ENCODE measurements at regions not wholly inside any gene's neighbourhood (a gene's known extent, or its start where the extent isn't known, plus 50 kb on each side); places are given as distances from the start of the nearest gene placed in this dataset.

DNA sequence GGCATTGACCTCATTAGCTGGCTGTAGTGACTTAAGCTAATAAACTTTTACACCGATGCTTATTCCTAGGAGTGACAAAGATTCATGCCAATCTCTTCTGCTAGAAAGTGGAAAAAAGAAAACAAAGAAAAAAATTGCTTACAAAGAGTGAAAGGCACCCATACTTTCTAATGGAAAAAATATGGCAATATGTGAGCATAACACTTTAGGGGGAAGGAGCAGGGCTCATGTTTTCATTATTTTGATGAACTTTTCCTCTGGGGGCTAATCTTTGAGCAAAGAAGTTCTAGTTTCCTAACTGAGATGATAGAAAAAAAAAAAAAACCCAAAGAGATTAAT lies 94.8 kb upstream of the THRB start:
- no peak for TF ChIP-seq ZFX (IDR thresholded peaks at IDR 0.05)
- TF ChIP-seq, protein P1, sequence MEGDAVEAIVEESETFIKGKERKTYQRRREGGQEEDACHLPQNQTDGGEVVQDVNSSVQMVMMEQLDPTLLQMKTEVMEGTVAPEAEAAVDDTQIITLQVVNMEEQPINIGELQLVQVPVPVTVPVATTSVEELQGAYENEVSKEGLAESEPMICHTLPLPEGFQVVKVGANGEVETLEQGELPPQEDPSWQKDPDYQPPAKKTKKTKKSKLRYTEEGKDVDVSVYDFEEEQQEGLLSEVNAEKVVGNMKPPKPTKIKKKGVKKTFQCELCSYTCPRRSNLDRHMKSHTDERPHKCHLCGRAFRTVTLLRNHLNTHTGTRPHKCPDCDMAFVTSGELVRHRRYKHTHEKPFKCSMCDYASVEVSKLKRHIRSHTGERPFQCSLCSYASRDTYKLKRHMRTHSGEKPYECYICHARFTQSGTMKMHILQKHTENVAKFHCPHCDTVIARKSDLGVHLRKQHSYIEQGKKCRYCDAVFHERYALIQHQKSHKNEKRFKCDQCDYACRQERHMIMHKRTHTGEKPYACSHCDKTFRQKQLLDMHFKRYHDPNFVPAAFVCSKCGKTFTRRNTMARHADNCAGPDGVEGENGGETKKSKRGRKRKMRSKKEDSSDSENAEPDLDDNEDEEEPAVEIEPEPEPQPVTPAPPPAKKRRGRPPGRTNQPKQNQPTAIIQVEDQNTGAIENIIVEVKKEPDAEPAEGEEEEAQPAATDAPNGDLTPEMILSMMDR (conservative IDR thresholded peaks at IDR 0.05) = no peak

DNA sequence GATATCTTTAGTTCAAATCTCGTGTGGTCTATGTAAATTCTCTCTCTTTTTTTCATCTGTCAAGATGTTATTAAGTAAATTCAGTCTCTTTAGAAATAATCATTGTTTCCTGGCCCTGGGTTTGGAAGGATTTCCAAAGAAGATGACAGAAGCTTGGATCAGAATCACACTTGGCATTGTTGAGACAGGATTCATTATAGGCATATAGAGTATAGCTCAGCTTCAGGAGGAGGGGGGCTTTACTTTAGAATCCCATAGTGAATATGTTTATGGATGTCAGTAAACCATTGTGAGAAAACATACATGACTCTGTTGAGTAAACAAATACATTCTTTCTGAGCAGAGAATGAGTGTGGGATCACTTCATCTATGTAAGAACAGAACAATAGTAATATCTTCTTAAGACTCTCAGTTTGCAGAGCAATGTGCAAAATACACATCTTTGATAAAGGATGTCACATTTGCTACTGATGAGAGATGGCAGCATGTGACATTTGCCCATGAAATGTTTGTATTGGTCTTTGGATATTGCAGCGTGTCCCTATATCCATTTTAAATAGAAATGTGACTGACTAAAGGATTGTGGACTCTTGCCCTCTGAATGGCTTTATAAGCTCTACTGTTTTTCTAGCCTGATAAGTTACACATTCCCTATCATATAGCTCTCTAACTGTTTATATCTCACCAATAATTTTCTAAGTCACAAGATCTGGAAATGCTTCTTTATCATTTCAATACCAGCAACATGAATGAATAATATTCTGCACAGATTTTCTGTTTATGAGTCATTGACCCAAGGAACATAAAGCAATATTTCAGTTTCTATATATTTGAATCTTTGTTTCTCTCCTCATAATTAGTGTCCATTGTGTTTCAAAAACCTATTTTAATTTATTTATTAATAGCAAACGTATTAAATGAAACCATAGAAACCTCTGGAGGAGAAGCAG lies 95.6 kb upstream of the THRB start:
- no peak for TF ChIP-seq ZFX (IDR thresholded peaks at IDR 0.05)
- TF ChIP-seq, protein P1 (conservative IDR thresholded peaks at IDR 0.05) = no peak
- no peak overlapping the region for H3K27ac ChIP-seq

More for the DNA sequence above, 94.8 kb upstream of the THRB start:
- H3K27ac ChIP-seq = no peak overlapping the region

DNA sequence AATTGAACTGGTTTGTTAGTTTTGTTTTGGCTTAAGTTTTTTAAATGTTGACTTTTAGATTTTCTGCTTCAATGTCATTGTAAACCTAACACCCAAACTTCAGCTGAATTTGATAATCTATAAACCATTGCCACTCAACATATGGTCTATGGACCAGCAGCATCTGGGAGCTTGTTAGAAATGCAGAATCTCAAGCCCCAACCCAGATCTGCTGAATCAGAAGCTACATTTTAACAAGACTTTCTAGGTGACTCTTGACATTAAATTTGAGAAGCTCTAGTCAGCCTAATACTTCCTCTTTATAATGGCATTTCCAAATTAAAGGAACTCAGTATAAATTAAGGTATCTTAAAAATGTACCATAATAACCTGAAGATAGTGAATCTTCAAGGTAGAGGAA lies 96.5 kb upstream of the THRB start:
- TF ChIP-seq ZFX (IDR thresholded peaks at IDR 0.05) = no peak
- TF ChIP-seq, protein P1 (conservative IDR thresholded peaks at IDR 0.05) = no peak
- H3K27ac ChIP-seq = no peak overlapping the region

DNA sequence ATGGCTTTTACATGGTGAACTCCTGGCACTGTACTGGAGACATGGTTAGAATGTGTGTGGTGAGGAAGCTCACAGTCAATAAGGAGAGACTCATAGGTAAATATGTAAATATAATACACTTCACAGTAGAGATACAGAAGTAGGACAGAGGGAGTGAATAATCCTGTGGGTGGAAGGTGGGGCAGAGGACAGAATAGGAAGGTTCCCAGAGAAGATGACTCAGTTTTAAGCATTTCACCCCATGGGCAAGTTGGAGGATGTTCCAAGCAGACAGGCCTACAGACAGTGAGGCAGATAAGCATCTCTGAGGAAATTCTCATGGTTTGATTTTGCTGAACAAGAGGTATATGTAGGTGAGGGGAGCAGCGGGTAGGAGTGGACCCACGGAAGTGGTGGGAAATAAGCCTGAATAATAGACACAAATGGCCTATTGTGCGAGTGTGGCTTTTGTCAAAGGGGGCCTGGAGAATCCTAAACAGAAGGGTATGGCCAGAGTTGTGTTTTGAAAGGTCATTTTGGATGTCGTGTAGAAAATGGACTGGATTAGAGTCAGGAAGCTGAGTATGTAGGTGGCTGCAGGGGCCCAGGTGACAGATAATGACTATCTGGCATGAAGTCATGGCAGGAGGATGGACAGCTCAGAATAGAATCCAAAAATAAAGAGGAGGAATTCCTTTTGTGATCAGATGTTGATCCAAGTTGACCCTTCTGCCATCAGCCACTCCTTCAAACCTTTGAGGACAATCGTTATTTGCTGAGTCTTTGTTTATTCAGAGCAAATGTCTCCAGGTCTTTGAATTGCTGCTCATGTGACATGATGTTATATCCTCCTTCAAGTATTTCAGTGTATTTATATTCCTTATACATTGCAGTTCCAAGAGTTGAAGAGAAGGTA lies 97.3 kb upstream of the THRB start:
- H3K27ac ChIP-seq = peak overlapping the region; percentile 8; the same call in 1 of the 2 replicates
- TF ChIP-seq, protein P1 (conservative IDR thresholded peaks at IDR 0.05) = no peak
- TF ChIP-seq ZFX (IDR thresholded peaks at IDR 0.05) = no peak

DNA sequence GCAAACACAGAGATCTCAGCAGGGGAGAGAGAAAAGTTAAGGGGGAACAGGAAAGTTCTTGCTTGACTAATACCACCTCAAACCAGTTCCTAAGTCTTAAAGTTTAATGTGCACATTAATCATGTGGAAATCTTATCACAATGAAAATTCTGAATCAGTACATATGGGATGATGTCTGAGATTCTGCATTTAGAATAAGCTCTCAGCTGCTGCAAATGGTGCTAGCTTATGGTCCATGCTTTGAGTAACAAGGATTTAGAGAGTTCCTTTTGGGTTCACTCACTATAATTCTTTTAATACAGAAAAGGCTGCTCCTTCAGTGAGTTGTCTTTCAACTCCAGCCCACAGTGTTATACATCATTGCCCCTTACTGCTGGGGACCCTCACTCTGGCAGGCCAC lies 99.5 kb upstream of the THRB start:
- TF ChIP-seq ZFX (IDR thresholded peaks at IDR 0.05) = no peak
- TF ChIP-seq, protein P1 (conservative IDR thresholded peaks at IDR 0.05) = no peak
- no peak overlapping the region for H3K27ac ChIP-seq

DNA sequence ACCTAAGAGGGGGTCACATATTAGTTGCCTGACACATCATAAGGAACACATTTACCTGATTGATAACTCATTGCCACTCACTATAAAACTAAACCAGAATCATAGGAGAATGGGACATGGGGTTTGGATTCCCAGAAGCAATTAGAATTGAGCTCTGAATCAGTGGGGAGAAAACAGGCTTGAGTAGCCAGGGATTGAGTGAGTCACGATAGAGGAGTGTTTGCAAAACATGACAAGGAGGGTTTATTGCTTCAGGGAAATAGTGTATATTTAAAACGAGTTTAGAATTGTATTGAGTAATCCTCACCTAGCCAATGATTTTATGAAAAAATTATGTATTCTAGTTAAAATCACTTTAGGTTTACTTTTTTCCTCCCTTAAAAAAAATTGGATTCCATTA lies 101.1 kb upstream of the THRB start:
- H3K27ac ChIP-seq = no peak overlapping the region
- no peak for TF ChIP-seq ZFX (IDR thresholded peaks at IDR 0.05)
- TF ChIP-seq, protein P1 (conservative IDR thresholded peaks at IDR 0.05) = no peak

DNA sequence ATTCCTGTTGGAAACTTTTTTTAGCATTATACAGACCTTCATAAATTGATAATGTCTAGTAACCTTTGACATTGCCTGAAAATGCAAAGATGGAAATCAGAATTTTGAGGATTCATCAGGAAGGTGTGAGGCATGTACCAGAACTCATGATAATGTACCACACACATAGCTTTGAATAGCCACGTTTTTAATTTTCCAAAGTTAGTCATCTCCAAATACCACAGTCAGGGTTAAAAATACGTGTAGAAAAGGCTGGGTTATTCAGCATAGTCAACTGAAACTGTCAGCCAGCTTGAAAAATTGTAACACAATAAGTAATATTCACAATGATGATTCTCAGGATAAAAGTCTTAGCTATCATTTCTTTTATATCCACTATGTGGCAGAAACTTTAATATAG lies 102.0 kb upstream of the THRB start:
- no peak overlapping the region for H3K27ac ChIP-seq
- TF ChIP-seq ZFX (IDR thresholded peaks at IDR 0.05) = no peak
- TF ChIP-seq, protein P1 (conservative IDR thresholded peaks at IDR 0.05) = no peak

Data from C4-2B (cell line).